Parathyroid adenoma (tissue), 2 donors: ENCODE measurements at regions not wholly inside any gene's neighbourhood (a gene's known extent, or its start where the extent isn't known, plus 50 kb on each side); places are given as distances from the start of the nearest gene placed in this dataset.
A peak's percentile ranks its signal among the peaks of the same experiment; 100 is the strongest.

Source experiments
- H2AFZ ChIP-seq: fragments of 300-600 bp; sonication (generic); one replicate; pipeline ENCODE4 v1.7.0; 2017; ENCODE audit warnings: antibody characterized with exemption, mild to moderate bottlenecking
- H3K27ac ChIP-seq: fragments of 300-600 bp; sonication (generic); one replicate; pipeline ENCODE4 v1.7.0; 2017
- H3K27me3 ChIP-seq: fragments of 300-600 bp; sonication (generic); one replicate; pipeline ENCODE4 v1.7.0; 2017; ENCODE audit warnings: low read length; ENCODE audit not compliant: control insufficient read depth, insufficient read depth
- H3K36me3 ChIP-seq: fragments of 300-600 bp; sonication (generic); one replicate; pipeline ENCODE4 v1.7.0; 2017; ENCODE audit warnings: low read length; ENCODE audit not compliant: control insufficient read depth, insufficient read depth
- H3K4me1 ChIP-seq: fragments of 300-600 bp; sonication (generic); one replicate; pipeline ENCODE4 v1.7.0; 2017; ENCODE audit warnings: control low read depth
- H3K4me2 ChIP-seq: fragments of 300-600 bp; sonication (generic); one replicate; pipeline ENCODE4 v1.7.0; 2017; ENCODE audit warnings: low read length
- H3K4me3 ChIP-seq: fragments of 300-600 bp; sonication (generic); one replicate; pipeline ENCODE4 v1.7.0; 2017; ENCODE audit warnings: low read depth, low read length
- H3K79me2 ChIP-seq: fragments of 300-600 bp; sonication (generic); one replicate; pipeline ENCODE4 v1.7.0; 2017; ENCODE audit warnings: control low read depth
- H3K9ac ChIP-seq: fragments of 300-600 bp; sonication (generic); one replicate; pipeline ENCODE4 v1.7.0; 2017; ENCODE audit warnings: mild to moderate bottlenecking
- H3K9me3 ChIP-seq: fragments of 300-600 bp; sonication (generic); one replicate; pipeline ENCODE4 v1.7.0; 2017; ENCODE audit warnings: low read length; ENCODE audit not compliant: control insufficient read depth
- CTCF ChIP-seq: fragments of 300-600 bp; sonication (generic); IDR thresholded peaks from one replicate; pipeline ENCODE4 v1.7.0; 2017; ENCODE audit warnings: antibody characterized with exemption, mild to moderate bottlenecking
- donor health status: primary hyperparathyroidism.

- Histone ChIP-seq H2AFZ (no peak overlapping the region), H3K4me3 (no peak overlapping the region), H3K9me3 (no peaks in the 10 kb centered on the region), H3K79me2 (no peaks in the 10 kb centered on the region), H3K27me3 (no peaks in the 10 kb centered on the region), H3K4me1 (no peaks in the 10 kb centered on the region), H3K9ac (no peak overlapping the region), H3K27ac (no peak overlapping the region), H3K36me3 (no peaks in the 10 kb centered on the region), H3K4me2 (peak overlapping the region; percentile 12)
- TF ChIP-seq CTCF: no peak
Measured at GRCh38 chr10:130300608-130301020, 164.4 kb downstream of the GLRX3 start.

DNA sequence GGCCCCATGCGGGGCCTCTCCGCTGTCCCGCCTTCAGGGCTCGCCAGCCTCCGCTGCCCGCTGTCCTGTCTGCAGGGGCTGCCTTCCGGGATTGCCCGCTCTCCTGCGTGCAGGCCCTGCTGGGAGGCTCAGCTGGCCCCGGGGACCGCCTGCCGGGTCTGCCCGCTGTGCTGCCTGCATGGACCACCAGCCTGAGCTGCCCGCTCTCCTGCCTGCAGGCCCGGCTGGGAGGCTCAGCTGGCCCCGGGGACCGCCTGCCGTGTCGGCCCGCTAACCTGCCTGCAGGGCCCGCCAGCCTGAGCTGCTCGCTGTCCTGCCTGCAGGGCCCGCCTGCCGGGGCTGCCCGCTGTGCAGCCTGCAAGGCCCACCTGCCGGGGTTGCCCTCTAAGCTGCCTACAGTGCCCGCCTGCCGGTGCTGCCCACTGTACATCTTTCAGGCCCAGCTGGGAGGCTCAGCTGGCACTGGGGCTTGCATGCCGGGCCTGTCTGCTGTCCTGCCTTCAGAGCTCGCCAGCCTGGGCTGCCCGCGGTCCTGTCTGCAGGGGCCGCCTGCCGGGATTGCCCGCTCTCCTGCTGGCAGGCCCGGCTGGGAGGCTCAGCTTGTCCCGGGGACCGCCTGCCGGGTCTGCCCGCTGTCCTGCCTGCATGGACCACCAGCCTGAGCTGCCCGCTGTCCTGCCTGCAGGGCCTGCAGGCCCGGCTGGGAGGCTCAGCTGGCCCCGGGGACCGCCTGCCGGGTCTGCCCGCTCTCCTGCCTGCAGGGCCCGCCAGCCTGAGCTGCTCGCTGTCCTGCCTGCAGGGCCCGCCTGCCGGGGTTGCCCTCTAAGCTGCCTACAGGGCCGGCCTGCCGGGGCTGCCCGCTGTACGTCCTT, 165.1 kb downstream of the GLRX3 start:
- peak overlapping the region; percentile 21 for H3K4me3 ChIP-seq

DNA sequence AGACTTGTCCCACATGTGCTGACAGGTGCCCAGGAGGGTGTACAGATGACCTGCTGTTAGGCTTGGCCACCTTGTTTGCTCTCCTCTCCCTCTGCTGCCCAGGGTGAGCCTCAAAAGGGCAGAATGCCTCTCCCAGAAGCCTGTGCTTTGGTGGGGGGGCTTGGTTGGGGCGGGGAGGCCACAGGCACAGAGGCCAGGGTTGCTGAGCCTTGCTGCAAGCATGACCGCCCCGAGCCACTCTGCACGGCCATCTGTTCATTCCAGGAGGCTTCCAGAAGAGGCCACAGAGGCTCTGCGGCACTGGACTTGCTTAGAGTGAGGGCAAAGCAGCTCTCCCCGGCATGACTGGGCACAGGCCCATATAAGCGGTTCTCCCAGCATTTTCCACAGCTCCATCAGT, 190.8 kb downstream of the GLRX3 start:
- TF ChIP-seq CTCF: no peak
- no peaks in the 10 kb centered on the region for H3K27me3 ChIP-seq
- H3K4me1 ChIP-seq: no peaks in the 10 kb centered on the region

More for the DNA sequence above, 165.1 kb downstream of the GLRX3 start:
- Histone ChIP-seq H2AFZ (no peak overlapping the region), H3K79me2 (no peaks in the 10 kb centered on the region), H3K4me2 (peak overlapping the region; percentile 12), H3K27me3 (no peaks in the 10 kb centered on the region), H3K9ac (no peak overlapping the region), H3K27ac (no peak overlapping the region), H3K36me3 (no peaks in the 10 kb centered on the region), H3K9me3 (no peaks in the 10 kb centered on the region), H3K4me1 (no peaks in the 10 kb centered on the region)
- no peak for TF ChIP-seq CTCF

DNA sequence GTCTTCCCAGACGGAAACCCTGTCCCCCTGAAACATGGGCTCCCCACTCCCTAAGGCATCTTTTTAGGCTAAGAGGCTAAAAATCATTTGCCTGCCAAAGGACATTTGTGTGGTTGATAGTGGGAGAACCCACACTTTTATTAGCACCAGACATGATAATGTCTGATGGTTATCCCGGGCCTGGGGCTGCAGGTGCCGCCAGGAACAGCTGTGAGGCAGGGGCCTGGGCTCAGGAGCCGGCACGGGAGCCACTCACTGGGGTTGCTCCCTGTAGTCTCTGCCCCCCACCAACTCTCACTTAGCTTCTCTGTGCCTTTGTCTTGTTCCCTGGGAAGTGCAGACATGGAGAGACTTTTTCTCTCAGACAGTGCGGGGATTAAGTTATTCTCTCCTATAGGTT, 193.6 kb downstream of the GLRX3 start:
- no peaks in the 10 kb centered on the region for H3K36me3 ChIP-seq
- no peaks in the 10 kb centered on the region for H3K27me3 ChIP-seq
- TF ChIP-seq CTCF: no peak
- H3K9me3 ChIP-seq: no peaks in the 10 kb centered on the region
- H3K4me3 ChIP-seq: no peak overlapping the region
- H3K4me1 ChIP-seq: no peaks in the 10 kb centered on the region
- H3K27ac ChIP-seq: no peak overlapping the region
- no peak overlapping the region for H2AFZ ChIP-seq
- no peak overlapping the region for H3K9ac ChIP-seq
- H3K79me2 ChIP-seq: no peaks in the 10 kb centered on the region
- H3K4me2 ChIP-seq: no peak overlapping the region

More for the DNA sequence above, 190.8 kb downstream of the GLRX3 start:
- Histone ChIP-seq H2AFZ (no peak overlapping the region), H3K27ac (no peak overlapping the region), H3K9me3 (no peaks in the 10 kb centered on the region), H3K79me2 (no peaks in the 10 kb centered on the region), H3K4me3 (no peak overlapping the region), H3K9ac (no peak overlapping the region), H3K4me2 (no peak overlapping the region), H3K36me3 (no peaks in the 10 kb centered on the region)

DNA sequence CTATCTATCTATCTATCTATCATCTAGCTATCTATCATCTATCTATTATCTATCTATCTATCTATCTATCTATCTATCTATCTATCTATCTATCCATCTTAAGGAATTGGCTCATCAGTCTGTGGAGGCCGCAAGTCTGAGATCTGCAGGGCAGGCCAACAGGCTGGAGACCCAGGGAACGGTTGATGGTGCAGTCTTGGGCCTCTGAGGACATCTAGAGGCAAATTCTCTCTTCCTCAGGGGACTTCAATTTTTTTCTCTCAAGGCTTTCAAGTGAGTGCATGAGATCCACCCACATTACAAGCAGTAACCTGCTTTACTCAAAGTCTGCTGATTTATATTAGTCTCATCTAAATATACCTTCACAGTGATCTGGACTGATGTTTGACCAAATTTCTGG, 197.0 kb downstream of the GLRX3 start:
- Histone ChIP-seq H3K4me1 (no peaks in the 10 kb centered on the region), H3K79me2 (no peaks in the 10 kb centered on the region), H3K9ac (no peak overlapping the region), H3K27me3 (no peaks in the 10 kb centered on the region), H3K4me3 (no peak overlapping the region), H2AFZ (no peak overlapping the region), H3K4me2 (no peak overlapping the region), H3K36me3 (no peaks in the 10 kb centered on the region), H3K27ac (no peak overlapping the region), H3K9me3 (no peaks in the 10 kb centered on the region)
- TF ChIP-seq CTCF: no peak
